Stimulated activated memory B cell treated with anti-CD40 and anti-IgM and Interleukin-4, amounts not matched to agents 10 μg/mL and 1 μg/mL and 100 μg/mL, for 72 hours (primary cell): ENCODE measurements at regions not wholly inside any gene's neighbourhood (a gene's known extent, or its start where the extent isn't known, plus 50 kb on each side); places are given as distances from the start of the nearest gene placed in this dataset.
"Not testable (repeated sequence)": the region's sequence is repeated elsewhere in the genome, so short reads cannot be mapped to it uniquely, and the experiment has no call there.

Experiments
- ATAC-seq: fragments of 150-1000 bp; cut with Tn5 transposase; 2 replicates; pipeline ENCODE4 v1.10.0; 2021
- H3K27ac Mint-ChIP-seq: one replicate; pipeline ENCODE4 v1.8.0; 2022; ENCODE audit warnings: mild to moderate bottlenecking, mixed read lengths
- H3K27me3 Mint-ChIP-seq: one replicate; pipeline ENCODE4 v1.8.0; 2022; ENCODE audit warnings: mixed read lengths
- H3K36me3 Mint-ChIP-seq: one replicate; pipeline ENCODE4 v1.8.0; 2022; ENCODE audit warnings: mixed read lengths
- H3K4me1 Mint-ChIP-seq: one replicate; pipeline ENCODE4 v1.8.0; 2022; ENCODE audit warnings: mixed read lengths
- H3K4me3 Mint-ChIP-seq: one replicate; pipeline ENCODE4 v1.8.0; 2022; ENCODE audit warnings: mild to moderate bottlenecking, moderate library complexity, mixed read lengths
- H3K9me3 Mint-ChIP-seq: one replicate; pipeline ENCODE4 v1.8.0; 2022; ENCODE audit warnings: mixed read lengths

- no peak for ATAC-seq
- Mint-ChIP-seq H3K9me3 (no peaks in the 10 kb centered on the region), H3K36me3 (no peaks in the 10 kb centered on the region), H3K27me3 (peaks cover 46% of the 10 kb centered on the region), H3K4me1 (no peaks in the 10 kb centered on the region), H3K4me3 (no peak overlapping the region), H3K27ac (no peak overlapping the region)
These were observed 156.9 kb upstream of the MVB12B start for GRCh38 chr9:126169736-126170135.

- no peak overlapping the region for H3K4me3 Mint-ChIP-seq
- ATAC-seq = no peak
- no peak overlapping the region for H3K27ac Mint-ChIP-seq
- H3K4me1 Mint-ChIP-seq = no peaks in the 10 kb centered on the region
- peaks cover 40% of the 10 kb centered on the region for H3K27me3 Mint-ChIP-seq
- H3K9me3 Mint-ChIP-seq = peaks cover 5% of the 10 kb centered on the region
- H3K36me3 Mint-ChIP-seq = no peaks in the 10 kb centered on the region
These were observed 156.3 kb upstream of the MVB12B start for GRCh38 chr9:126170286-126170823.

- no peak for ATAC-seq
- H3K9me3 Mint-ChIP-seq = peaks cover 13% of the 10 kb centered on the region
- peaks cover 27% of the 10 kb centered on the region for H3K27me3 Mint-ChIP-seq
- no peaks in the 10 kb centered on the region for H3K36me3 Mint-ChIP-seq
- no peak overlapping the region for H3K4me3 Mint-ChIP-seq
- H3K27ac Mint-ChIP-seq = no peak overlapping the region
- no peaks in the 10 kb centered on the region for H3K4me1 Mint-ChIP-seq
These were observed 155.0 kb upstream of the MVB12B start for GRCh38 chr9:126171641-126172040.

- Mint-ChIP-seq H3K36me3 (no peaks in the 10 kb centered on the region), H3K9me3 (peaks cover 15% of the 10 kb centered on the region)
These were observed 153.2 kb upstream of the MVB12B start for GRCh38 chr9:126173401-126173800.

GRCh38 chr9:126173929-126174328 lies 152.7 kb upstream of the MVB12B start:
- Mint-ChIP-seq H3K4me3 (no peak overlapping the region), H3K27ac (no peak overlapping the region), H3K27me3 (peaks cover 24% of the 10 kb centered on the region), H3K36me3 (no peaks in the 10 kb centered on the region), H3K4me1 (no peaks in the 10 kb centered on the region), H3K9me3 (peaks cover 15% of the 10 kb centered on the region)
- ATAC-seq = no peak

More at GRCh38 chr9:126173401-126173800, 153.2 kb upstream of the MVB12B start:
- Mint-ChIP-seq H3K27me3 (peaks cover 22% of the 10 kb centered on the region), H3K4me3 (no peak overlapping the region), H3K4me1 (no peaks in the 10 kb centered on the region), H3K27ac (no peak overlapping the region)
- peak; percentile 32 for ATAC-seq

GRCh38 chr9:126183266-126183665 lies 143.4 kb upstream of the MVB12B start:
- no peak for ATAC-seq
- peaks cover 70% of the 10 kb centered on the region for H3K27me3 Mint-ChIP-seq
- peaks cover 13% of the 10 kb centered on the region for H3K9me3 Mint-ChIP-seq
- H3K36me3 Mint-ChIP-seq = peaks cover 12% of the 10 kb centered on the region
- no peak overlapping the region for H3K27ac Mint-ChIP-seq
- H3K4me1 Mint-ChIP-seq = no peaks in the 10 kb centered on the region
- no peak overlapping the region for H3K4me3 Mint-ChIP-seq

- not testable (repeated sequence) for ATAC-seq, H3K4me3 Mint-ChIP-seq, H3K36me3 Mint-ChIP-seq, H3K4me1 Mint-ChIP-seq, H3K27ac Mint-ChIP-seq, H3K9me3 Mint-ChIP-seq
- peaks cover 13% of the 10 kb centered on the region for H3K27me3 Mint-ChIP-seq
These were observed 135.6 kb upstream of the MVB12B start for GRCh38 chr9:126190994-126191393.

GRCh38 chr9:126198854-126199253 lies 127.8 kb upstream of the MVB12B start:
- Mint-ChIP-seq H3K27ac (no peak overlapping the region), H3K36me3 (no peaks in the 10 kb centered on the region), H3K9me3 (peaks cover 3% of the 10 kb centered on the region), H3K4me3 (no peak overlapping the region), H3K27me3 (peaks cover 28% of the 10 kb centered on the region), H3K4me1 (no peaks in the 10 kb centered on the region)
- no peak for ATAC-seq

GRCh38 chr9:126203313-126203712 lies 123.3 kb upstream of the MVB12B start:
- Mint-ChIP-seq H3K9me3 (peaks cover 3% of the 10 kb centered on the region), H3K27ac (no peak overlapping the region), H3K4me1 (no peaks in the 10 kb centered on the region), H3K27me3 (peaks cover 19% of the 10 kb centered on the region), H3K36me3 (no peaks in the 10 kb centered on the region), H3K4me3 (no peak overlapping the region)
- ATAC-seq = no peak

- ATAC-seq = no peak
- H3K27ac Mint-ChIP-seq = no peak overlapping the region
- no peak overlapping the region for H3K4me3 Mint-ChIP-seq
- H3K27me3 Mint-ChIP-seq = peaks cover 26% of the 10 kb centered on the region
- H3K9me3 Mint-ChIP-seq = peaks cover 3% of the 10 kb centered on the region
- no peaks in the 10 kb centered on the region for H3K36me3 Mint-ChIP-seq
- H3K4me1 Mint-ChIP-seq = no peaks in the 10 kb centered on the region
These were observed 122.4 kb upstream of the MVB12B start for GRCh38 chr9:126204197-126204596.

- H3K4me1 Mint-ChIP-seq = no peaks in the 10 kb centered on the region
- H3K9me3 Mint-ChIP-seq = peaks cover 3% of the 10 kb centered on the region
- H3K4me3 Mint-ChIP-seq = no peak overlapping the region
- no peak for ATAC-seq
- H3K27me3 Mint-ChIP-seq = peaks cover 25% of the 10 kb centered on the region
- no peak overlapping the region for H3K27ac Mint-ChIP-seq
- H3K36me3 Mint-ChIP-seq = no peaks in the 10 kb centered on the region
These were observed 121.9 kb upstream of the MVB12B start for GRCh38 chr9:126204708-126205225.

GRCh38 chr9:126205265-126205664 lies 121.4 kb upstream of the MVB12B start:
- H3K4me3 Mint-ChIP-seq = no peak overlapping the region
- H3K9me3 Mint-ChIP-seq = peaks cover under 1% of the 10 kb centered on the region

GRCh38 chr9:126205845-126206498 lies 120.7 kb upstream of the MVB12B start:
- Mint-ChIP-seq H3K4me3 (no peak overlapping the region), H3K27ac (no peak overlapping the region), H3K27me3 (peaks cover 15% of the 10 kb centered on the region), H3K4me1 (no peaks in the 10 kb centered on the region), H3K36me3 (no peaks in the 10 kb centered on the region), H3K9me3 (no peaks in the 10 kb centered on the region)
- no peak for ATAC-seq

More at GRCh38 chr9:126205265-126205664, 121.4 kb upstream of the MVB12B start:
- no peak for ATAC-seq
- no peak overlapping the region for H3K27ac Mint-ChIP-seq
- no peaks in the 10 kb centered on the region for H3K4me1 Mint-ChIP-seq
- no peaks in the 10 kb centered on the region for H3K36me3 Mint-ChIP-seq
- peaks cover 20% of the 10 kb centered on the region for H3K27me3 Mint-ChIP-seq

- H3K4me3 Mint-ChIP-seq = no peak overlapping the region
- H3K9me3 Mint-ChIP-seq = no peaks in the 10 kb centered on the region
- ATAC-seq = no peak
- no peaks in the 10 kb centered on the region for H3K36me3 Mint-ChIP-seq
- no peaks in the 10 kb centered on the region for H3K4me1 Mint-ChIP-seq
- H3K27ac Mint-ChIP-seq = no peak overlapping the region
- H3K27me3 Mint-ChIP-seq = peaks cover 15% of the 10 kb centered on the region
These were observed 119.4 kb upstream of the MVB12B start for GRCh38 chr9:126207256-126207655.

GRCh38 chr9:126208216-126208758 lies 118.3 kb upstream of the MVB12B start:
- no peak overlapping the region for H3K27ac Mint-ChIP-seq
- no peaks in the 10 kb centered on the region for H3K9me3 Mint-ChIP-seq
- ATAC-seq = no peak
- H3K4me3 Mint-ChIP-seq = no peak overlapping the region
- H3K36me3 Mint-ChIP-seq = no peaks in the 10 kb centered on the region
- peaks cover 15% of the 10 kb centered on the region for H3K27me3 Mint-ChIP-seq
- H3K4me1 Mint-ChIP-seq = no peaks in the 10 kb centered on the region
